IMR-90 (cell line): ENCODE measurements at regions not wholly inside any gene's neighbourhood (a gene's known extent, or its start where the extent isn't known, plus 50 kb on each side); places are given as distances from the start of the nearest gene placed in this dataset.

Experiments used
- ATAC-seq: fragments of 200-7000 bp; cut with Tn5 transposase; 2 replicates; pipeline ENCODE4 v1.9.1; 2020; ENCODE audit warnings: low read depth, mild to moderate bottlenecking, moderate library complexity
- BruUV-seq: library from RNA; stranded (reverse); fragments of 400-500 nt; replicated peaks from 2 replicates; lab custom pipeline; 2021; lab: Mats Ljungman, UMichigan
- CTCF ChIA-PET: fragments of 300-600 bp; formaldehyde crosslinking; extraction: SDS; loops from one replicate; lab custom pipeline; 2021; ENCODE audit warnings: antibody characterized with exemption; lab: Yijun Ruan, JAX
- POLR2A ChIA-PET: fragments of 300-600 bp; sonication (Branson Sonifier 250); formaldehyde crosslinking; loops from one replicate; lab custom pipeline; 2022; ENCODE audit warnings: antibody characterized with exemption; ENCODE audit not compliant: unreplicated experiment; lab: Charles Lee
- DNase-seq: peaks from one replicate; pipeline ENCODE4 v3.0.0; 2013
- H2AFZ ChIP-seq: replicated peaks from 2 replicates; pipeline ENCODE3; 2013; ENCODE audit warnings: low read length, mild to moderate bottlenecking; ENCODE audit not compliant: poor library complexity
- H2AK5ac ChIP-seq: 2 replicates; pipeline ENCODE4 v1.6.1; 2013; ENCODE audit warnings: low read depth, low read length, inconsistent platforms
- H2AK9ac ChIP-seq: replicated peaks from 2 replicates; pipeline ENCODE3; 2013; ENCODE audit warnings: mild to moderate bottlenecking, low read depth, low read length, moderate library complexity; ENCODE audit not compliant: poor library complexity
- H2BK120ac ChIP-seq: 2 replicates; pipeline ENCODE4 v1.6.1; 2013; ENCODE audit warnings: low read depth, low read length, inconsistent platforms
- H2BK15ac ChIP-seq: 3 replicates; pipeline ENCODE4 v1.6.1; 2013; ENCODE audit warnings: low read depth, low read length, inconsistent platforms
- H2BK20ac ChIP-seq: 2 replicates; pipeline ENCODE4 v1.6.1; 2013; ENCODE audit warnings: low read depth, mild to moderate bottlenecking, inconsistent platforms, low read length, moderate library complexity
- H2BK5ac ChIP-seq: 2 replicates; pipeline ENCODE4 v1.6.1; 2013; ENCODE audit warnings: mild to moderate bottlenecking, low read depth, low read length, inconsistent platforms; ENCODE audit not compliant: poor library complexity, severe bottlenecking
- H3K14ac ChIP-seq: replicated peaks from 2 replicates; pipeline ENCODE4 v1.6.1; 2013; ENCODE audit warnings: low read depth, low read length, inconsistent platforms
- H3K18ac ChIP-seq: 2 replicates; pipeline ENCODE4 v1.6.1; 2013; ENCODE audit warnings: low read depth, low read length, control low read depth
- H3K23ac ChIP-seq: 2 replicates; pipeline ENCODE4 v1.6.1; 2013; ENCODE audit warnings: low read depth, low read length, inconsistent platforms
- H3K27ac ChIP-seq: 2 replicates; pipeline ENCODE4 v1.5.1; 2013; ENCODE audit warnings: mild to moderate bottlenecking, control low read depth, low read length; ENCODE audit not compliant: insufficient read depth
- H3K27me3 ChIP-seq: 2 replicates; pipeline ENCODE4 v1.6.1; 2013; ENCODE audit warnings: low read length; ENCODE audit not compliant: control insufficient read depth, insufficient read depth
- H3K36me3 ChIP-seq: 2 replicates; pipeline ENCODE4 v1.6.1; 2013; ENCODE audit warnings: low read length, mixed read lengths; ENCODE audit not compliant: control insufficient read depth, insufficient read depth
- H3K4ac ChIP-seq: 2 replicates; pipeline ENCODE4 v1.6.1; 2013; ENCODE audit warnings: low read depth, low read length, inconsistent platforms
- H3K4me1 ChIP-seq: 2 replicates; pipeline ENCODE4 v1.6.1; 2013; ENCODE audit warnings: low read length, mixed read lengths; ENCODE audit not compliant: control insufficient read depth, insufficient read depth
- H3K4me2 ChIP-seq: 2 replicates; pipeline ENCODE4 v1.6.1; 2013; ENCODE audit warnings: low read depth, mild to moderate bottlenecking, control low read depth, low read length, moderate library complexity
- H3K4me3 ChIP-seq: 2 replicates; pipeline ENCODE4 v1.5.1; 2013; ENCODE audit warnings: low read depth, mild to moderate bottlenecking, control low read depth, low read length, moderate library complexity; ENCODE audit not compliant: insufficient read depth
- H3K56ac ChIP-seq: 2 replicates; pipeline ENCODE4 v1.6.1; 2013; ENCODE audit warnings: low read length, inconsistent platforms; ENCODE audit not compliant: insufficient read depth; ENCODE audit errors: extremely low read depth
- H3K79me1 ChIP-seq, 2 experiments: 2 replicates each; pipeline ENCODE4 v1.6.1; 2013; ENCODE audit warnings: low read length in 2 of 2, inconsistent platforms in 1 of 2, low read depth in 1 of 2
- H3K9ac ChIP-seq: 2 replicates; pipeline ENCODE4 v1.6.1; 2013; ENCODE audit warnings: low read depth, low read length, control low read depth
- H3K9me1 ChIP-seq: 2 replicates; pipeline ENCODE4 v1.6.1; 2013; ENCODE audit warnings: low read length, inconsistent platforms; ENCODE audit not compliant: insufficient read depth
- H3K9me3 ChIP-seq: 2 replicates; pipeline ENCODE4 v1.6.1; 2013; ENCODE audit warnings: low read length; ENCODE audit not compliant: control insufficient read depth, insufficient read depth
- H4K20me1 ChIP-seq: 2 replicates; pipeline ENCODE4 v1.6.1; 2013; ENCODE audit warnings: low read length, inconsistent platforms; ENCODE audit not compliant: insufficient read depth
- H4K5ac ChIP-seq: 2 replicates; pipeline ENCODE4 v1.6.1; 2013; ENCODE audit warnings: mild to moderate bottlenecking, low read depth, low read length, control low read depth
- H4K8ac ChIP-seq, 2 experiments: 2 replicates each; pipeline ENCODE4 v1.6.1; 2013; ENCODE audit warnings: low read depth in 2 of 2, low read length in 2 of 2, control low read depth in 1 of 2, inconsistent platforms in 1 of 2
- H4K91ac ChIP-seq: 2 replicates; pipeline ENCODE4 v1.6.1; 2013; ENCODE audit warnings: low read depth, low read length, inconsistent platforms; ENCODE audit not compliant: insufficient read depth
- BHLHE40 ChIP-seq: fragments of 150-350 bp; IDR thresholded peaks from 2 replicates; pipeline ENCODE4 v1.6.1; 2016; ENCODE audit warnings: mild to moderate bottlenecking, low read depth, low read length
- CEBPB ChIP-seq: IDR thresholded peaks from 2 replicates; pipeline ENCODE4 v1.6.1; 2012; ENCODE audit warnings: low read depth, low read length, improper control_type of control experiment
- CHD1 ChIP-seq: IDR thresholded peaks from 2 replicates; pipeline ENCODE4 v1.6.1; 2012; ENCODE audit warnings: low read depth, low read length, improper control_type of control experiment
- CTCF ChIP-seq: conservative IDR thresholded peaks from 2 replicates; pipeline ENCODE4 v1.5.1; 2012; ENCODE audit warnings: mild to moderate bottlenecking, low read depth, low read length, improper control_type of control experiment
- ELK1 ChIP-seq: fragments of 150-350 bp; IDR thresholded peaks from 2 replicates; pipeline ENCODE4 v1.6.1; 2016; ENCODE audit warnings: low read depth, mild to moderate bottlenecking, low read length, moderate library complexity, borderline replicate concordance
- FOS ChIP-seq: fragments of 150-350 bp; IDR thresholded peaks from 2 replicates; pipeline ENCODE4 v1.6.1; 2016; ENCODE audit warnings: low read depth, low read length
- MAFK ChIP-seq: IDR thresholded peaks from 2 replicates; pipeline ENCODE4 v1.6.1; 2012; ENCODE audit warnings: low read depth, low read length, improper control_type of control experiment
- MAZ ChIP-seq: IDR thresholded peaks from 2 replicates; pipeline ENCODE4 v1.6.1; 2012; ENCODE audit warnings: low read depth, mild to moderate bottlenecking, low read length, improper control_type of control experiment, moderate library complexity, borderline replicate concordance
- MXI1 ChIP-seq: IDR thresholded peaks from 2 replicates; pipeline ENCODE4 v1.6.1; 2012; ENCODE audit warnings: low read depth, mild to moderate bottlenecking, low read length, moderate library complexity, borderline replicate concordance
- NFE2L2 ChIP-seq: fragments of 150-350 bp; IDR thresholded peaks from 2 replicates; pipeline ENCODE4 v1.6.1; 2016; ENCODE audit warnings: low read depth, mild to moderate bottlenecking, low read length
- POLR2A ChIP-seq: IDR thresholded peaks from 2 replicates; pipeline ENCODE4 v1.6.1; 2012; ENCODE audit warnings: mild to moderate bottlenecking, low read depth, low read length
- RAD21 ChIP-seq: IDR thresholded peaks from 2 replicates; pipeline ENCODE4 v1.6.1; 2012; ENCODE audit warnings: low read length, improper control_type of control experiment
- RCOR1 ChIP-seq: IDR thresholded peaks from 2 replicates; pipeline ENCODE4 v1.6.1; 2012; ENCODE audit warnings: mild to moderate bottlenecking, low read length, improper control_type of control experiment; ENCODE audit not compliant: insufficient replicate concordance
- RFX5 ChIP-seq: IDR thresholded peaks from 2 replicates; pipeline ENCODE4 v1.8.0; 2012; ENCODE audit warnings: low read depth, mild to moderate bottlenecking, low read length, moderate library complexity
- SMC3 ChIP-seq: fragments of 150-350 bp; IDR thresholded peaks from 2 replicates; pipeline ENCODE4 v1.6.1; 2016; ENCODE audit warnings: low read depth, mild to moderate bottlenecking, antibody characterized with exemption, low read length, moderate library complexity
- WGBS, 2 experiments: methylation state at CpG; one replicate each; pipeline versions ENCODE4 v1.1.5 to v1.1.7; 2013; ENCODE audit warnings: missing lambda C conversion rate in 2 of 2; ENCODE audit not compliant: insufficient read length in 1 of 2; ENCODE audit errors: extremely low coverage in 2 of 2; 5-methylcytosine and 5-hydroxymethylcytosine counted together
- dilution Hi-C: fragments of 300-500 bp; cut with HindIII; formaldehyde crosslinking; loops from one replicate; pipeline ENCODE4 v1.14.3; 2018; ENCODE audit warnings: low sequenced_read_pairs; ENCODE audit not compliant: unreplicated experiment
- in situ Hi-C: fragments of 300-500 bp; cut with MboI; formaldehyde crosslinking; loops from 3 replicates; pipeline ENCODE4 v1.14.3; 2019; ENCODE audit warnings: low sequenced_read_pairs, inconsistent platforms, mixed read lengths
- intact Hi-C: fragments of 100-400 bp; cut with micrococcal nuclease; formaldehyde crosslinking; loops from 2 replicates; pipeline ENCODE4 v1.10.0; 2022
- TF ChIP-seq, protein P1 (sequence below): fragments of 150-350 bp; IDR thresholded peaks from 2 replicates; pipeline ENCODE4 v1.6.1; 2017; ENCODE audit warnings: mild to moderate bottlenecking, antibody characterized with exemption, low read length, low read depth

GRCh38 chr11:37557990-37558389 is 960.0 kb upstream of the RAG2 start:
- no peak for ATAC-seq
- no peak overlapping the region for H2BK20ac ChIP-seq
- H3K9me3 ChIP-seq: no peaks in the 10 kb centered on the region
- POLR2A ChIA-PET: no interaction called here
- intact Hi-C loops: no loop called here
- DNase-seq: no peak
- H4K20me1 ChIP-seq: no peaks in the 10 kb centered on the region
- no peak overlapping the region for H3K56ac ChIP-seq
- no peak overlapping the region for H2AFZ ChIP-seq
- H3K23ac ChIP-seq: no peak overlapping the region
- H4K8ac ChIP-seq: no peak overlapping the region
- no CpG with 5 or more reads among the region's 1 CpG for WGBS, 2 experiments
- no peak overlapping the region for H3K4ac ChIP-seq
- H2BK15ac ChIP-seq: no peak overlapping the region
- no peak for TF ChIP-seq RFX5
- TF ChIP-seq, protein P1, sequence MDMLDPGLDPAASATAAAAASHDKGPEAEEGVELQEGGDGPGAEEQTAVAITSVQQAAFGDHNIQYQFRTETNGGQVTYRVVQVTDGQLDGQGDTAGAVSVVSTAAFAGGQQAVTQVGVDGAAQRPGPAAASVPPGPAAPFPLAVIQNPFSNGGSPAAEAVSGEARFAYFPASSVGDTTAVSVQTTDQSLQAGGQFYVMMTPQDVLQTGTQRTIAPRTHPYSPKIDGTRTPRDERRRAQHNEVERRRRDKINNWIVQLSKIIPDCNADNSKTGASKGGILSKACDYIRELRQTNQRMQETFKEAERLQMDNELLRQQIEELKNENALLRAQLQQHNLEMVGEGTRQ: no peak
- TF ChIP-seq CHD1: no peak
- no peak for TF ChIP-seq POLR2A
- TF ChIP-seq MAZ: no peak
- no peak for TF ChIP-seq MAFK
- TF ChIP-seq FOS: no peak
- TF ChIP-seq MXI1: no peak
- no peak for TF ChIP-seq CTCF
- TF ChIP-seq SMC3: no peak
- no peak for TF ChIP-seq RAD21
- TF ChIP-seq BHLHE40: no peak
- no peak for TF ChIP-seq CEBPB
- no peak for TF ChIP-seq NFE2L2
- TF ChIP-seq RCOR1: no peak
- TF ChIP-seq ELK1: no peak
- no peak overlapping the region for H2AK5ac ChIP-seq
- in situ Hi-C loops: no loop called here
- no peak overlapping the region for H3K18ac ChIP-seq
- H3K4me3 ChIP-seq: no peak overlapping the region
- H3K36me3 ChIP-seq: no peaks in the 10 kb centered on the region
- dilution Hi-C loops: no loop called here
- H3K79me1 ChIP-seq: no peaks in the 10 kb centered on the region
- H2BK120ac ChIP-seq: no peak overlapping the region
- no peaks in the 10 kb centered on the region for H3K9me1 ChIP-seq
- no peak overlapping the region for H3K9ac ChIP-seq
- no peak overlapping the region for H2BK5ac ChIP-seq
- H3K27me3 ChIP-seq: no peaks in the 10 kb centered on the region
- H3K4me2 ChIP-seq: no peak overlapping the region
- H4K91ac ChIP-seq: no peak overlapping the region
- no peak overlapping the region for H2AK9ac ChIP-seq
- no TSS peak for BruUV-seq
- H4K5ac ChIP-seq: no peak overlapping the region
- H3K27ac ChIP-seq: no peak overlapping the region
- CTCF ChIA-PET: interaction anchor here (0.6 kb wide), 1 partner anchor 11 kb away, joined by 3 read pairs; no protein-coding TSS in a partner anchor
- no peak overlapping the region for H3K14ac ChIP-seq
- H3K4me1 ChIP-seq: no peaks in the 10 kb centered on the region
